ENCODE measurements at regions not wholly inside any gene's neighbourhood (a gene's known extent, or its start where the extent isn't known, plus 50 kb on each side); places are given as distances from the start of the nearest gene placed in this dataset.
"Not testable (repeated sequence)": the region's sequence is repeated elsewhere in the genome, so short reads cannot be mapped to it uniquely, and the experiment has no call there.

DNA sequence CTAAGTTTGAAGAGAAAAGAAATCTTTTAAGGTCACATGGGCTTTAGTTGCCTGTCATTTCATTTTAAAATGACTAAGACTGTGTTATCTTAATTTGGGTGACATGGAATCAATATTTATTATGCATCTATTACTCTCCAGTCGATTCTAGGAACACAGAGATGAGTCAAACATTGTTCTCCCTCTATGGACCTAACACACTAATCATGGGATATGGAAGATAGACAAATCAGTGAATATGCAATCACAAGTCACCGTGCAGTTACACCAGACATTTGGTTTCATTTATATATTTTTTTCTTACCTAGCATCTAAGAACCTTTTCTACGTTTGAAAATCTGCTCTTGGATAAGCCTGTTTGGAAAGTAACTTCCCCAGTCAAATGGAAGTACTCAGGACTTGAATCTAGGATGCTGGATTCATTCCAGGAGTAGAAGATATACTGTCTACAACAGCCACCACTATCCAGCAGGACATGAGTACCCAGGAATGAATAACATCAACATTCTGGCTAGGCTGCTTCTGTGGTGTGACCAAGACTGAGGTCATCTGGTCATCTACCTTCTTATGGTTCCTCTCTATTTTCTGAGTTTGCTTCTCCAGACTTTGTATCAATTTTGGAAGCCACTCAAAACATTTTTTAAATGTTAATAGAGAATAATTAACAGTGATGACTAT is 902.9 kb upstream of the LRRN3 start:
- DNase-seq = no peak

GRCh38 chr7:110204527-110204926 is 886.4 kb upstream of the LRRN3 start:
- DNase-seq = no peak

DNA sequence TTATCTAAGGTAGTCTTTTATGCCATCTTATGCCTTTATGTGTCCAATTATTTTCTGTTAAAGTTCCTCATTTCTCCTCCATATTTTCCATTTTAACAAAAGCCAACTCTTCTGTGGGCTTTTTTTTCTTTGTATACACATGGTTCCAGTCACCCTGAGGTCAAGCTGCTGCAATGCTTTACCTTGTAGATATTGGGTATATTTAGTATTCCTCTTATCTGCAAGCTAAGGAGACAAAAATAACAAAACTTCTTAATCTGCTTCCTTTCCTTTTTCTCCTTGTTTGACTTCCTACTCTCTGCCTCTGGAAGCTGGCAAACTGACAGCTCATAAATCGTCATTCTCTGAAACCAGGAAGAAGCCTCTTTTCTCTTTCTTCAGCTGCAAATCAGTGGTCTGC is 885.0 kb upstream of the LRRN3 start:
- no peak for DNase-seq

- no peak for DNase-seq
These were observed 881.0 kb upstream of the LRRN3 start for GRCh38 chr7:110209884-110210283.

DNA sequence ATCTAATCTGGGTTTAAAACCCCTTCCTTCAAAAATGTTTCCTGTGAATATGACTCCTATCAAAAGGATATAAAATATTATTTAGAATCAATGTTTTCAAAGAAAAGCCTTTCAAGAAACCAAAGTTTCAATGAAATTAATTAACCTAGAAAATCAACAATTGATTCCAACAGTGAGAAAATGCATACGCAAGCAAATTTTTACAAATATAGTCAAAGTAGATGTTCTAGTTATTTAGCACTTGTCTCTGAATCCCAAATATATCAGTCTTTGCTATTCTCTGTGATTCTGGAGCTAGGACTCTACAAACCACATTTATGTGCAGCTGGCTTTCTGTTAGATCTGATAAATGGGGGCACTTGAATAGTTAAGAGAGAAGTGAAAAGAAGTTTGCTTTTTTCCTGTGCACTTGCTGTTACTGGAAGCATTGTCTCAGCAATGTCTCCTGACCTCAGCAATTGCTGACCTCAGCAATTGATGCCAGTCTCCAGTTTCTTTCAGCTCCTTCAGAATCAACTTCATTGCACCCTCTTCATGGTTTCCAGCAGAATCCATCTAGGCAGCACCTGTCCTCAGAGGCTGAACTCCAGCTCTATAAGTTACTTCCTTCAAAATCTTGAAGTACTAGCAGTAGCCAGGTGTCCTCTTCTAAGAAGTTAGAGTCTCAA is 879.9 kb upstream of the LRRN3 start:
- DNase-seq = no peak

- DNase-seq = no peak
These were observed 866.3 kb upstream of the LRRN3 start for GRCh38 chr7:110224643-110225042.

DNA sequence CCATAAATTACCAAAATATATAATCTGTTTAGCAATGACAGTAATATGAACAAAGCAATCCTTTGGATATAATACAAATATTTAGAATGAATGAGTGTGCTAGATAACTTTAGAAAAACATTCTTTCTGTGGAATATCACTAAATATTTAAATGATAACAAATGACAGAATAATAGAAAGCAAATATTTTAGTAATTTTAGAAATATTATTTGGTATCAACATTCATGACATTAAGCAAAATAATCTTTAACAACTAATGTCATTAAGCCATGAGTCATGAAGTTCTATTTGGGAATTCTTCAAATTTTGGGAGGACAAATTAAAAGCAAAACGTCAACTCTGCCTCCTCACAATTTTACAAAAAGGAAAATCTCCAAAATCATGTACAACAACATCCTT is 844.8 kb upstream of the LRRN3 start:
- DNase-seq = no peak

GRCh38 chr7:110253093-110253492 is 837.8 kb upstream of the LRRN3 start:
- DNase-seq = peak; percentile 48

GRCh38 chr7:110257673-110258072 is 833.3 kb upstream of the LRRN3 start:
- DNase-seq = no peak

DNA sequence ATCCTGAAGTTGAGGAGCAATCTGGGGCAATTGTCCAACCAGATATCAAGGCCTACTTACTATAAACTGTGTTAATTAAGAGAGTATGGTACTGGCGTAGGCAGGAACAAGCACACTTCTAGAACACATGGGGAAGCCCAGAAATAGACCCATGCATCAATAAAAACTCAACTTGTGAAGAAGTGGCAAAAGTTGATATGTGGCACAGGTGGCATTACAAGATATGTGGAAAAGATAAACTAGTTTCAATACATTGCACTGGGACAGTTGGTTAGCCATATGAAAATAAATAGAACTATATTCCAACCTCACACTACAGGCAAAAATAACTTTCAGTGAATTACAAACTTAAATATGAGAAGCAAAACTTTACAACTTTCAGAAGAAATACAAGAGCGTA is 828.7 kb upstream of the LRRN3 start:
- no peak for DNase-seq

DNA sequence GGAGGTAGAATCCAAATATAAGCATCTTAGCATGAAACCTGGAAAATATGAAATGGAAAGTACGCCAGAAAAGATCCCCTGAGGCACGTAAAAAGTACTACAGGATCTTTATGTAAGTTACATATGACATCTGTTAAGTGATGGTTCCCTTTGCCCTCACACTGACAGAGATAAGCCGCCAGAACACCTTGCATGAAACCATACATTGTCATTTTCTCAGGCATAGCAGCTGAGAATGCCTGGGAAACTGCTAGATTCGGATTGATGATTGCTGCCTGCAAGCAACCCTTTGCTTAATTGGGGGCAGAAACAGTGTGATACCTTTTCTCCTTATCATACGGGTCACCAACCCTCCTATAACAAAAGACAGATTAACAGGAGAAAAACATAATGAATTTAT is 826.6 kb upstream of the LRRN3 start:
- DNase-seq = no peak

GRCh38 chr7:110281362-110281761 is 809.6 kb upstream of the LRRN3 start:
- DNase-seq = no peak

- DNase-seq = no peak
These were observed 807.9 kb upstream of the LRRN3 start for GRCh38 chr7:110283056-110283455.

GRCh38 chr7:110291430-110291829 is 799.5 kb upstream of the LRRN3 start:
- no peak for DNase-seq

DNA sequence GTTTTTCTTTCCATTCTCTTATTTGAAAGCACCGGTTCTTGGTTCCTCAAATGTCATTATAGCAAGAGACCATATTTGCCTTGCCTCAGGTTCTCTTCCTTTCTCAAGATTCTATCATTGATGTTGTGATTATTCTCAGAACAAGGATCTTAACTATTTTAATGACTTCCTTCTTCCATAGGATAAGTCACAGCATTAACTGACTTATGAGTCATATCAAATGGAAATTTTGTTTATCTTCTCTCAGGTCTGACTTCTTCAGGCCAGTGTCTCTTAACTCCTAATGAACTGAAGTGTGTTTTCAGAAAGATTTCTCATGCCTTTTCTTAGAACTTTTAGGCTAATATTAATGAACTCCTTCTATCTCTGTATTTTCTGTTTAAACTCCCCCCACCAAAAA is 794.6 kb upstream of the LRRN3 start:
- DNase-seq = no peak

- no peak for DNase-seq
These were observed 783.2 kb upstream of the LRRN3 start for GRCh38 chr7:110307776-110308175.

DNA sequence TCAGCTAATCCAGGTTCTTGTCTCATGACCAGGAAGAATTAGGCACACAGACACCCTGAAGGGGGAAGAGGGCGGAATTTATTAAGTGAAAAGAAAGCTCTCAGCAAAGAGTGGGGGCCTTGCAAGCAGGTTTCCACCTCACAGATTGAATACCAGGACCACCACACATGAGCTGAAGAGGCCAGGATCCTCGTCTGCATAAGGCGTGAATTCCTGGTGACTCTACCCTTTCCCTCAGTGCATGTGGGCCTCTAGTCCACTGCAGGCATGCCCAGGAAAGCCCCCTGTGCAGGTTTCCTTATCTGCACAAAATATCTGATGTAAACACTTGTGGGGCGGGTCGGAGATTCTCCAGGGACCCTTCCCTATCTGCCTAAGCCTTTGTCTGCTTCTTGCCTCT is 782.1 kb upstream of the LRRN3 start:
- no peak for DNase-seq

- DNase-seq = no peak
These were observed 781.0 kb upstream of the LRRN3 start for GRCh38 chr7:110309941-110310340.

DNA sequence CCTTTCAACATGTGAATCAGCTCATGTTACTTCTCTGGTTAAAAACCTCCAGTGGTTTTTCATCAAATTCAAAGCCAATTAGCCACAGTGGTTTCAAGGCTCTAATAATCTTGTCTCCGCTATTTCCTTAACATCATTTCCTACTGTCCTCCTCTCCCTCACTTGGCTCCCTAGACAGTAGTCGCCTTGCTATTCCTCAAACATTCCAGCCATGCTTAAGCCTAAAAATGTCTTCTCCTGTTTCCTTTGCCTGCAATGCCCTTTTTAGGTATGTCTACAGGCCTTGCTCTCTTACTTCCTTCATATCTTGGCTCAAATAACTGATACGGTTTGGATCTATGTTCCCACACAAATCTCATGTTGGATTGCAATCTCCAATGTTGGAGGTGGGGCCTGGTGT is 779.4 kb upstream of the LRRN3 start:
- no peak for DNase-seq

DNA sequence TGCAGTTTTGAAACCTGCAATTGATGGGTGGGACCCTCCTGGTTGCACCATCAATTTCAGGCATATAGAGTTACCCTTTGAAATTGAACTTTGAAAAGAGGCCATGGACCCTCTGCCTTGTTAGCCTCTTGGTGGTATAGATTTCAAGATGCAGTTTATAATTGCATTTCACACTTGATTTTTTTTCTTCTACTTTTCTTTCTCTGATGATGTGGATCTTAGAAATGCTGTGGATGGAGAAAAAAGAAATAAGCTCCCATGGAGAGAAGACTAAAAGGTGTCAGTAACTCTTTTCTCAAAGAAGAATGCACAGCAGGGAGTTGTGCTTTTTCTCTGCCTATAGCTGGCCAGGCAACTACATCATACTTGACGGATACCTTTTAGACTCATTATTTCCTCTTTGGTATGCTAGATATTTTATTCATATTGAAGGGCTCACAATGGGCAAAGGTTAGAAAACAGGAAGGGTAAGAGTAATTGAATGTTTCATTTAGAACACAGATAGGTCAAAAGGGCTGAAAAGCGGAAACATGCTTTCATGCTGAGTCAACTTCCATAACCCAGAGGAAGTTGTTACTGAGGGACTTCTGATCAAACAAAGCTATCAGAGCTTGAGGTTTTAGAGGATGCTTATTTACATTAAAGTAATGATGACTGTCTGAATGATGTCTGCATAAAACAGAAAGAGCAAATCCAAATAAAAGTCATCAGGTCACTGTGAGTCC is 773.2 kb upstream of the LRRN3 start:
- no peak for DNase-seq

DNA sequence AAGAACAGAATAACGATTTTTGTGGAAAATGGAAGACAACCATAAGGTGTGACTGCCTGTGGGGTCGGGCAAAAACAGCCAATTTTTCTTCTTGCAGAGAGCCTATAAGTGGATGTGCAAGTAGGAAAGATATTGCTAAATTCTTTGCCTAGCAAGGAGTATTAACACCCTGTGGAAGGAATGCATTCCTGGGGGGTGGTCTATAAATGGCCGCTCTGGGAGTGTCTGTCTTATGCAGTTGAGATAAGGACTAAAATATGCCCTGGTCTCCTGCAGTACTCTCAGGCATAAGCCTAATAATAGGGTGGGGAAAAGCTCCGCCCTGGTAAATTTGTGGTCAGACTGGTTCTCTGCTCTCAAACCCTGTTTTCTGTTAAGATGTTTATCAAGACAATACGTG is 770.6 kb upstream of the LRRN3 start:
- not testable (repeated sequence) for DNase-seq

DNA sequence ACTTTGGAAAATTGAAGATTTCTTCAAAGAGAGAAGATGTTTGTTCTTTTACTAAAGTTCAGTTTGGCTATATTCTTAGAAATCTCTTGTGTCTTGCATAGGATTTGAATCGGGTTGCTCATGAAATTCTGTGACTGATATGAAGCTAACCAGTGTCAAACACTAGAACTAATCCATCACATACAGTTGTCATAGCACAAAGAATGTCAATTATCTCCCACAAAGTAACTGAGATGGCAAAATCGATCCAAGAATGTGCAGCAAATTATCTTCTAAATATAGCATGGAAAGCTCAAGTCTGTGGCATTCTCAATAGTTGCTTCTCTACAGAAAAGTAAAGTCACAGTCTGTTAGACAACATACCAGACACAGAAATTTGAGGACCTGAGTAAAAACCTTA is 768.1 kb upstream of the LRRN3 start:
- no peak for DNase-seq

DNA sequence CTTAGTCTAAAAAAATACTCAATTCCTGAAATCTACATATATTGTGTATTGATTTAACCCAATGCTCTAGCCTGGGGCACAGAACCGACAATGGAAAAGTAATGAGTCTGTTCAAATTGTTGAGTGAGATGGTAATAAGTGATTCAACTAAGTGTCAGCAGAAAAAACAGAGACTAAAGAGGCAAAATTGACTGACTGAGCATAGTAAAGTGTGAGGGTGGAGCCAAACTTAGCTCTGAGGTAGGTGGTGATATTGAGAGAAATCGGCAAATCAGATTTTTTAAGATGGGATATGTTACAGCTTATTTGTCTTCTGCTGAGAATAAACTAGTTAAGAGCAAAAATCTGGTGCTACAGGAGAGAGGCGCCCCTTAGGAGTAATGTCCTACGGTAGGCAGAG is 764.0 kb upstream of the LRRN3 start:
- DNase-seq = no peak

- DNase-seq = no peak
These were observed 754.5 kb upstream of the LRRN3 start for GRCh38 chr7:110336423-110336822.
